Right kidney (tissue), 1 donor: ENCODE measurements at regions not wholly inside any gene's neighbourhood (a gene's known extent, or its start where the extent isn't known, plus 50 kb on each side); places are given as distances from the start of the nearest gene placed in this dataset.
"Not testable (repeated sequence)": the region's sequence is repeated elsewhere in the genome, so short reads cannot be mapped to it uniquely, and the experiment has no call there.

ENCODE experiments used
- DNase-seq: peaks from one replicate; pipeline ENCODE4 v3.0.0-alpha.2; 2016

- DNase-seq: no peak
These were observed 936.7 kb upstream of the NEGR1 start for GRCh38 chr1:73218995-73219546.

DNA sequence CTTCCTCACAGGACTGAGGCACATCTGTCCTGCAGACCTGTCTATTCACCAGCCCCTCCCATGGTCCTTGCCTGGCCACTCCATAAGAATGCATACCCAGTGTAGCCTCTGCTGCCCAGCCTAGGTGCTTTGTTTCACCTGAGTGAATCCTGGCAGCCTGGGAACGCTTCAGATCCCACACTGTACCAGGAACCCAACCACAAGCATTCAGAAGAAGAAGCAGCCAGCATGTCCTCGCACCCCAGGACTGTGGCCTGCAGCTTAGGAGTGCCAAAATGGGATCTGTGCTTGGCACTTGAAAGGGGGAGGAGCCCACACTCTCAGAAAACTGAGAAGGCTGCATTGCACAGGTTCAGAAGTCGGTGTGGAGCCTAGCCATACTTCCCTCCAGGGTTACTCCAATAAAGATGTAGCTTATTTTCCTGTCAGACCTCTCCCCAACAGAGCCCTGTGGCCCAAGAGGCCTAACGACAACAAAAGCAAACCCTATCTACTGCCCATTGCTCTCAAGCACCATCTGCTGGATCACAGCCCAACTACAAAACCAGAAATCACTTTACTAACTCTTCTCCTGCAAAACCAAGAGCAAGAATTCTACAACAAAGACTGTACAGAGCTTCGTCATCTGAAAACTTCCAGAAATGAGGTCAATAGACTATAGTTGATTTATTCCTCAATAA lies 923.1 kb upstream of the NEGR1 start:
- DNase-seq: no peak

- DNase-seq: no peak
These were observed 915.6 kb upstream of the NEGR1 start for GRCh38 chr1:73197972-73198371.

- no peak for DNase-seq
These were observed 912.6 kb upstream of the NEGR1 start for GRCh38 chr1:73194965-73195364.

DNA sequence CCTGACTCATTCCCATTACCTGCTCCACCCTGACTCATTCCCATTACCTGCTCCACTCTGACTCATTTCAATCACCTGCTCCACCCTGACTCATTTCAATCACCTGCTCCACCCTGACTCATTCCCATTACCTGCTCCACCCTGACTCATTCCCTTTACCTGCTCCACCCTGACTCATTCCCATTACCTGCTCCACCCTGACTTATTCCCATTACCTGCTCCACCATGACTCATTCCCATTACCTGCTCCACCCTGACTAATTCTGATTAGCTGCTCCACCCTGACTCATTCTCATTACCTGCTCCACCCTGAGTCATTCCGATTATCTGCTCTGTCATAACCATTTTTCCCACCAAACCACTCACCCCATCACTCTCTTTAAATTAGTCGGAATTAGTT lies 901.2 kb upstream of the NEGR1 start:
- not testable (repeated sequence) for DNase-seq

DNA sequence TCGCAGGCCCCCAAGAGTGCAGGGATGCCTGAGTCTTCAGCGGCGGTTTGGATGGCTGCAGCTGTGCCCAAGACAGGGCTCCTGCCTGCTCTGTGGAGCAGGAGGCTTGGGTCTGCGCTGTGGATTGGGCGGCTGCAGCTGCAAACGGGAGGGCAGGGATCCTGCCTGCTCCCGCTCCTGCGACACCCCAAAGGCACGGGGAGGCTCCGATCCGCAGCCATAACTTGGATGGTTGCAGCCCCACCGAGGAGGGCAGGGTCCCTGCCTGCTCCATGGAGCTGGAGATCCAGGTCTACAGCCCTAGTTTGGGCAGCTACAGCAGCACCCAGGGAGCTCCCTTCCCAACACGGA lies 898.8 kb upstream of the NEGR1 start:
- DNase-seq: no peak

- no peak for DNase-seq
These were observed 898.3 kb upstream of the NEGR1 start for GRCh38 chr1:73180397-73181189.

DNA sequence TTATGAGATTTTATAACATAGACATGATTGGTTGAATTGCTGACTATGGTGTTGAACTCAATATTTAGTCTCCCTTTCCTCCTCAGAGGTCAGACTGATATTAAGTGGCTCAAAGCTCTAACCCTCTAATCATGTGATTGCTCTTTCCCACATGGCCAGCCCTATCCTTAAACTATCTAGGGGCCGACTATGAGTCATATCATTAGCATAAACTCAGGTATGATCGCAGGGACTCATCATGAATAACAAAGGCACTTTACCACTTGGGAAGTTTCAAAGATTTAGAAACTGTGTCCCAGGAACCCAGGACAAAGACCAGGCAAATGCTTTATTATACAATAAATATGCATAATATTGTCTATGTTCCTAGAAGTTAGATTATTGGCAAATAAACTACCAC lies 894.6 kb upstream of the NEGR1 start:
- no peak for DNase-seq

DNA sequence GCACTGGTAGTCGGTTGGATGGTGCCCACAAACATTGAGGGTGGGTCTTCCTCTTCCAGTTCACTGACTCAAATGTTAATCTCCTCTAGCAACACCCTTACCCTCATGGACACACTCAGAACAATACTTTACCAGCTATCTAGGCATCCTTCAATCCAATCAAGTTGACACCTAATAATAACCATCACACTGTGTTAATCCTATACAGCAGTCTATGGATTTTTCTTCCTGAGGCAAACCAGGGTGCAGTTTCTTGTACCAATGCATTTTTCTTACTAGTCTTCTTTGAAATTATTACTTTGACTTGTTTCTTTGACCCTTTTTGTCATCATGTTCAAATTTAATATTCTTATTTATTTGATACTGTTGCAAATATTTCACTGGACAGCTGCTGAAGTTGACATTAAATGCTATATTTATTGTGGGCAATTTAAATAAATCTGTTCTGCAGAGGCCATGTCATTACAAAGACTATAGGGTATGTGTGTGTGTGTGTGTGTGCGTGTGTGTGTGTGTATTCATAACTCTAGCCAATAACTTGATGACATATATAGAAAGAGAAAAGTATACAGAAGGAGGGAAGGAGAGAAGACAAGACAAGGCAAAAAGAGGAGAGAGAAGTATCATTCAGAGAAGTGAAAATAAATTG lies 884.8 kb upstream of the NEGR1 start:
- DNase-seq: no peak

GRCh38 chr1:73162564-73162963 lies 880.2 kb upstream of the NEGR1 start:
- no peak for DNase-seq

DNA sequence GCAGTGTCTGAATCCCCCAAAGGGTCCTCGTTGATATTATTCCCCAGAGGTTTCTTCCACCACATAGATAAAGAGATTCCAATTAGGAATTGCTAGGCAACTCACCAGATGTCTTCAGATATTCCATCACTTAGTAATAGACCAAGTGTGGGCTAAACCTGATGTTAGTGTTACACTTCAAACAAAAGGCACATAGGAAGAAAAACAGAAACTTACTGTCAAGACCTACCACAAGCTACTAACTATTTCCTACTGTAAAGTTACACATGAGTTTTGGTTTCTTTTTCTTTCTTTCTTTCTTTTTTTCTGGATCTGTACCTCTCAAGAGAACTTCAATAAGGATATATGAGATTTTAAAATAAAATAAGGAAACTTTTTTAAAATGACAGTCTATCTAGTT lies 879.1 kb upstream of the NEGR1 start:
- DNase-seq: no peak

GRCh38 chr1:73160759-73161158 lies 878.4 kb upstream of the NEGR1 start:
- no peak for DNase-seq

DNA sequence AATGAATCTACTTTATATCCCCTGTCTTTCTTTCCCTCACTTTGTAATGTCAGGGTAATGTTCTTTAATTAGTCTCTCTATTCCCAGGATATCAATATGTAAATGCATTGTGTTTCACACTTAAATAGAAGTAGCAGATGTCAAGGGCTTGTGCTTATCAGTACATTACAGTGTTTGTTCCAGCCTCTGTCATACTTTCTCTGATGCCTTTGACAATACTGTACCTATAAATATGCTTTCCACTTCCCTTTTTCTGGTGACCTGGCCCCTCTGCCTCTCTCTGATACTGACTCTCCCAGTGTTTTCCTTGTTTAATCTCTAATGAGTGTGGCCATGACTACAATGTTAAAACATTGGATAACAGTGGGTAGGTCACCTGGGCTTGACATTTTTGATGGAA lies 862.0 kb upstream of the NEGR1 start:
- DNase-seq: no peak

DNA sequence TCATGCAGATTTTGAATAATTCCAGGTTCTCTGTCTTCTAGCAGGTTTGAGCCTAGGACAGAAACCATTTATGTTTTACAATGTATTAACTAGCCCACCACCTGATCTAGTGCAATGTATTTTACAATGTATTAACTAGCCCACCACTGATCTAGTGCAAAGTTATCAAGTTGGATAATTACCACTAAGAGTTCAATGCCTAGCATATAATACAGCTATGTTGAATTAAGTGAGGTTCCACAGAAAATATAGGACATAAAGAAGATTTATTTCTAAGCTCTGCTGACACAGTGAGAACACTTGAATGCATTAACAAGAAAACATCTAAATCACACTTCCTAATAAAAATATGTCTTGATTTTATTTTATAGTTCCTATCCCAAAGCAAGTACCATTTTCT lies 854.6 kb upstream of the NEGR1 start:
- no peak for DNase-seq

GRCh38 chr1:73106931-73107330 lies 824.6 kb upstream of the NEGR1 start:
- DNase-seq: no peak

DNA sequence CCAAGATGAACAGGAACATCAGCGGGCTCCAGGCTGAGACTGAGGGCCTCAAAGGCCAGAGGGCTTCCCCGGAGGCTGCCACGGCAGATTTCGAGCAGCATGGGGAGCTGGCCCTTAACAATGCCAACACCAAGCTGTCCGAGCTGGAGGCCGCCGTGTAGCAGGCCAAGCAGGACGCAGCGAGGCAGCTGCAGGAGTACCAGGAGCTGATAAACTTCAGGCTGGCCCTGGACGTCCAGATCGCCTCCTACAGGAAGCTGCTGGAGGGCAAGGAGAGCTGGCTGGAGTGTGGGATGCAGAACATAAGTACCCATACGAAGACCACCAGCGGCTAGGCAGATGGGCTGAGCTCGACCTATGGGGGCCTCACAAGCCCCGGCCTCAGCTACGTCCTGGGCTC lies 823.4 kb upstream of the NEGR1 start:
- DNase-seq: no peak

DNA sequence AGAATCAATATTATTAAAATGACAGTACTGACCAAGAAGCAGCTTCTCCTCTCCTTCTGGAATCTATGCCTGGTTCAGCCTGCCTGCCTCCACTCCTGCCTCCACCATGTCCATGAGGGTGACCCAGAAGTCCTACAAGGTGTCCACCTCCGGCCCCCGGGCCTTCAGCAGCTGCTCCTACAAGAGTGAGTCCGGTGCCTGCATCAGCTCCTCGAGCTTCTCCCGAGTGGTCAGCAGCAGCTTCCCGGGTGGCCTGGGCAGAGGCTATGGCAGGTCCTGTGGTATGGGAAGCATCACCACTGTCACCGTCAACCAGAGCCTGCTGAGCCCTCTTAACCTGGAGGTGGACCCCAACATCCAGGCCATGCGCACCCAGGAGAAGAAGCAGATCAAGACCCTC lies 822.4 kb upstream of the NEGR1 start:
- no peak for DNase-seq

GRCh38 chr1:73100216-73100615 lies 817.9 kb upstream of the NEGR1 start:
- DNase-seq: no peak

DNA sequence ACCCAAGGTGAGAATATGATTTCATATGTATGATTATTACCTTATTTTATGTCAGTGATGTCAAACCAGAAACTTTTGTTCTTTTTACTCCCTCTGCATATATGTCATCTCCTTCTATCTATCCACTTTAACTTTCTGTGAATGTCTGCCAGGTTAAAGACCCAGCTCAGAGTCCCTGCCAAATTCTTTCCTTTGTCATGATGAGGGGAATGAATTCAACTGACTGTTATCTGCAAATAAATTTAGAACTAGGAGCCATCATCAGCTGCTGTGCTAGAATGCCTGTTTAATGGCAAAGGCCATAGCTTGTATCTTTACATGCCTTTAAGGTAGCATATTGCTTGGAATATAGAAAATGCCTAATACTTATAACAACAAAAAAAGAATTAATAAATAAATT lies 815.6 kb upstream of the NEGR1 start:
- DNase-seq: no peak

- no peak for DNase-seq
These were observed 814.5 kb upstream of the NEGR1 start for GRCh38 chr1:73096841-73097240.

- no peak for DNase-seq
These were observed 810.0 kb upstream of the NEGR1 start for GRCh38 chr1:73092383-73092782.

GRCh38 chr1:73066866-73067265 lies 784.5 kb upstream of the NEGR1 start:
- DNase-seq: no peak

GRCh38 chr1:73065339-73066041 lies 783.2 kb upstream of the NEGR1 start:
- DNase-seq: peak; percentile 2
